H9 (cell line): ENCODE measurements at regions not wholly inside any gene's neighbourhood (a gene's known extent, or its start where the extent isn't known, plus 50 kb on each side); places are given as distances from the start of the nearest gene placed in this dataset.

ENCODE experiments used
- DNase-seq: peaks from one replicate; pipeline ENCODE4 v3.0.0-alpha.2; 2017
- H2AFZ ChIP-seq: one replicate; pipeline ENCODE4 v1.6.1; 2013; ENCODE audit warnings: mild to moderate bottlenecking, low read length, control low read depth, moderate library complexity
- H2AK5ac ChIP-seq: 2 replicates; pipeline ENCODE4 v1.6.1; 2013; ENCODE audit warnings: low read length, control low read depth, mixed read lengths; ENCODE audit not compliant: insufficient read length
- H2BK120ac ChIP-seq: one replicate; pipeline ENCODE4 v1.6.1; 2013; ENCODE audit warnings: low read depth, mild to moderate bottlenecking, low read length, control low read depth, inconsistent platforms; ENCODE audit not compliant: poor library complexity, severe bottlenecking
- H2BK12ac ChIP-seq: 2 replicates; pipeline ENCODE4 v1.6.1; 2013; ENCODE audit warnings: low read length, control low read depth, mixed read lengths, low read depth; ENCODE audit not compliant: insufficient read length
- H2BK15ac ChIP-seq: 2 replicates; pipeline ENCODE4 v1.6.1; 2013; ENCODE audit warnings: low read depth, low read length, control low read depth
- H2BK20ac ChIP-seq: one replicate; pipeline ENCODE4 v1.6.1; 2013; ENCODE audit warnings: low read depth, mild to moderate bottlenecking, low read length, control low read depth, inconsistent platforms; ENCODE audit not compliant: poor library complexity, severe bottlenecking
- H2BK5ac ChIP-seq: 2 replicates; pipeline ENCODE4 v1.6.1; 2013; ENCODE audit warnings: low read length, control low read depth, mixed read lengths; ENCODE audit not compliant: insufficient read length
- H3K14ac ChIP-seq: 2 replicates; pipeline ENCODE4 v1.6.1; 2013; ENCODE audit warnings: low read length, control low read depth; ENCODE audit not compliant: insufficient read depth
- H3K18ac ChIP-seq: 2 replicates; pipeline ENCODE4 v1.6.1; 2013; ENCODE audit warnings: low read depth, mild to moderate bottlenecking, mixed read lengths, low read length, control low read depth; ENCODE audit not compliant: insufficient read length
- H3K23ac ChIP-seq: 2 replicates; pipeline ENCODE4 v1.6.1; 2013; ENCODE audit warnings: low read length, control low read depth, mixed read lengths, low read depth; ENCODE audit not compliant: insufficient read length
- H3K23me2 ChIP-seq: 2 replicates; pipeline ENCODE4 v1.6.1; 2013; ENCODE audit warnings: low read depth, mild to moderate bottlenecking, mixed read lengths, low read length, control low read depth; ENCODE audit not compliant: insufficient read length, poor library complexity, severe bottlenecking
- H3K27ac ChIP-seq: 2 replicates; pipeline ENCODE4 v1.5.1; 2013; ENCODE audit warnings: low read length, control low read depth, mixed read lengths, low read depth; ENCODE audit not compliant: insufficient read length
- H3K27me3 ChIP-seq: 2 replicates; pipeline ENCODE4 v1.6.1; 2013; ENCODE audit warnings: low read length, control low read depth, inconsistent platforms; ENCODE audit not compliant: insufficient read depth
- H3K4ac ChIP-seq: 2 replicates; pipeline ENCODE4 v1.6.1; 2013; ENCODE audit warnings: low read depth, mild to moderate bottlenecking, control low read depth, inconsistent platforms, low read length, moderate library complexity
- H3K4me1 ChIP-seq: 2 replicates; pipeline ENCODE4 v1.6.1; 2013; ENCODE audit warnings: low read length, control low read depth, inconsistent platforms; ENCODE audit not compliant: insufficient read depth
- H3K4me2 ChIP-seq: 2 replicates; pipeline ENCODE4 v1.6.1; 2013; ENCODE audit warnings: low read length, control low read depth, mixed read lengths; ENCODE audit not compliant: insufficient read length, insufficient read depth
- H3K56ac ChIP-seq: 2 replicates; pipeline ENCODE4 v1.6.1; 2013; ENCODE audit warnings: low read depth, mild to moderate bottlenecking, mixed read lengths, low read length, control low read depth; ENCODE audit not compliant: insufficient read length
- H3K79me1 ChIP-seq: 2 replicates; pipeline ENCODE4 v1.6.1; 2013; ENCODE audit warnings: low read depth, mild to moderate bottlenecking, moderate library complexity, low read length, control low read depth, inconsistent platforms; ENCODE audit not compliant: insufficient read depth, poor library complexity, severe bottlenecking
- H3K79me2 ChIP-seq: 2 replicates; pipeline ENCODE4 v1.6.1; 2013; ENCODE audit warnings: low read length, control low read depth, inconsistent platforms; ENCODE audit not compliant: insufficient read depth
- H3K9ac ChIP-seq: 2 replicates; pipeline ENCODE4 v1.6.1; 2013; ENCODE audit warnings: low read length, control low read depth, mixed read lengths; ENCODE audit not compliant: insufficient read length; ENCODE audit errors: extremely low read depth
- H3K9me3 ChIP-seq: one replicate; pipeline ENCODE4 v1.6.1; 2013; ENCODE audit warnings: low read depth, low read length, inconsistent platforms; ENCODE audit not compliant: control insufficient read depth
- H3T11ph ChIP-seq: one replicate; pipeline ENCODE4 v1.6.1; 2013; ENCODE audit warnings: mild to moderate bottlenecking, low read length, control low read depth, inconsistent platforms
- H4K20me1 ChIP-seq: one replicate; pipeline ENCODE4 v1.6.1; 2013; ENCODE audit not compliant: control insufficient read depth, insufficient read length, insufficient read depth
- H4K5ac ChIP-seq: 2 replicates; pipeline ENCODE4 v1.6.1; 2013; ENCODE audit warnings: low read depth, mild to moderate bottlenecking, mixed read lengths, low read length, control low read depth; ENCODE audit not compliant: insufficient read length
- H4K8ac ChIP-seq: replicated peaks from 2 replicates; pipeline ENCODE4 v1.6.1; 2013; ENCODE audit warnings: low read length, control low read depth, mixed read lengths, low read depth; ENCODE audit not compliant: insufficient read length
- H4K91ac ChIP-seq: 2 replicates; pipeline ENCODE4 v1.6.1; 2013; ENCODE audit warnings: low read depth, mild to moderate bottlenecking, moderate library complexity, mixed read lengths, low read length, control low read depth; ENCODE audit not compliant: insufficient read length
- H3K27ac Mint-ChIP-seq, 3 experiments: 2 replicates in 2 of 3; 3 replicates in 1 of 3; pipeline ENCODE4 v1.8.0; 2020 to 2021; ENCODE audit warnings: mixed read lengths in 3 of 3, mild to moderate bottlenecking in 1 of 3, moderate library complexity in 1 of 3
- H3K27me3 Mint-ChIP-seq: 2 replicates; pipeline ENCODE4 v1.8.0; 2021; ENCODE audit warnings: low read depth, mild to moderate bottlenecking, moderate library complexity, mixed read lengths
- H3K36me3 Mint-ChIP-seq, 3 experiments: 2 replicates in 2 of 3; 3 replicates in 1 of 3; pipeline ENCODE4 v1.8.0; 2020 to 2021; ENCODE audit warnings: low read depth in 3 of 3, mixed read lengths in 3 of 3; ENCODE audit not compliant: insufficient read depth in 1 of 3
- H3K4me1 Mint-ChIP-seq, 2 experiments: 2 replicates each; pipeline ENCODE4 v1.8.0; 2020; ENCODE audit warnings: mixed read lengths in 2 of 2
- H3K4me3 Mint-ChIP-seq, 2 experiments: 2 replicates in 1 of 2; 3 replicates in 1 of 2; pipeline ENCODE4 v1.8.0; 2020 to 2021; ENCODE audit warnings: mild to moderate bottlenecking in 2 of 2, mixed read lengths in 2 of 2, moderate library complexity in 1 of 2
- H3K9me3 Mint-ChIP-seq, 2 experiments: 2 replicates in 1 of 2; 3 replicates in 1 of 2; pipeline ENCODE4 v1.8.0; 2020; ENCODE audit warnings: mild to moderate bottlenecking in 2 of 2, mixed read lengths in 2 of 2, moderate library complexity in 1 of 2
- CTCF ChIP-seq: fragments of 200-600 bp; sonication (generic); conservative IDR thresholded peaks from 3 replicates; pipeline ENCODE4 v1.8.0; 2021; ENCODE audit warnings: antibody characterized with exemption, mild to moderate bottlenecking
- WGBS: extraction: QIAGEN DNeasy Blood & Tissue Kit; methylation state at CpG from one replicate; pipeline ENCODE4 v1.1.7; 2013; ENCODE audit warnings: missing lambda C conversion rate, low lambda C conversion rate, mixed read lengths; ENCODE audit not compliant: insufficient read length; ENCODE audit errors: extremely low coverage; 5-methylcytosine and 5-hydroxymethylcytosine counted together

- H2BK5ac ChIP-seq: no peak overlapping the region
- H3K79me1 ChIP-seq: no peaks in the 10 kb centered on the region
- no peak overlapping the region for H3K9ac ChIP-seq
- no peak overlapping the region for H4K5ac ChIP-seq
- H4K91ac ChIP-seq: no peak overlapping the region
- no peak overlapping the region for H3K27ac Mint-ChIP-seq
- no peaks in the 10 kb centered on the region for H3K23me2 ChIP-seq
- H4K20me1 ChIP-seq: no peaks in the 10 kb centered on the region
- H2BK15ac ChIP-seq: no peak overlapping the region
- no peak overlapping the region for H2BK120ac ChIP-seq
- no peaks in the 10 kb centered on the region for H3K36me3 Mint-ChIP-seq
- no peak overlapping the region for H2AK5ac ChIP-seq
- H3K4me2 ChIP-seq: no peak overlapping the region
- H2AFZ ChIP-seq: no peak overlapping the region
- H3K23ac ChIP-seq: no peak overlapping the region
- no peak overlapping the region for H3K18ac ChIP-seq
- H3K14ac ChIP-seq: no peak overlapping the region
- H3K56ac ChIP-seq: no peak overlapping the region
- H3K4me1 Mint-ChIP-seq: peaks cover 3% of the 10 kb centered on the region in 2 experiments
- H3K27me3 Mint-ChIP-seq: no peaks in the 10 kb centered on the region
- no peak overlapping the region for H3K4ac ChIP-seq
- no peaks in the 10 kb centered on the region for H3K4me1 ChIP-seq
- H3K9me3 ChIP-seq: no peaks in the 10 kb centered on the region
- H2BK20ac ChIP-seq: no peak overlapping the region
- H3T11ph ChIP-seq: no peak overlapping the region
- no peak overlapping the region for H4K8ac ChIP-seq
- H3K4me3 Mint-ChIP-seq: no peak overlapping the region
- no peak for DNase-seq
- H3K79me2 ChIP-seq: no peaks in the 10 kb centered on the region
- no peak for TF ChIP-seq CTCF
- H3K27me3 ChIP-seq: no peaks in the 10 kb centered on the region
- H3K9me3 Mint-ChIP-seq: no peaks in the 10 kb centered on the region; a peak in 1 of 5 replicates
- H3K27ac ChIP-seq: no peak overlapping the region
- no CpG with 5 or more reads among the region's 5 CpGs for WGBS
- H2BK12ac ChIP-seq: no peak overlapping the region
Observed at GRCh38 chr1:189786761-189787160, 690.9 kb downstream of the BRINP3 start.
